Upper lobe of left lung (tissue), 4 donors: ENCODE measurements at regions not wholly inside any gene's neighbourhood (a gene's known extent, or its start where the extent isn't known, plus 50 kb on each side); places are given as distances from the start of the nearest gene placed in this dataset.

Experiments used
- EP300 ChIP-seq, 4 donors: sonication (generic); formaldehyde crosslinking; IDR thresholded peaks; one replicate each; pipeline ENCODE4 v1.5.1; 2017; ENCODE audit warnings: antibody characterized with exemption in 4 of 4, control low read depth in 2 of 4
- POLR2A ChIP-seq, 4 donors: fragments of 450-650 bp; IDR thresholded peaks; one replicate each; pipeline ENCODE4 v1.5.1; 2016 to 2017; ENCODE audit warnings: antibody characterized with exemption in 4 of 4, mild to moderate bottlenecking in 2 of 4
- POLR2AphosphoS5 ChIP-seq, 2 donors: sonication (generic); formaldehyde crosslinking; IDR thresholded peaks; one replicate each; pipeline ENCODE4 v1.5.1; 2017; ENCODE audit warnings: antibody characterized with exemption in 2 of 2
- TF ChIP-seq, protein P1 (sequence below), 6 experiments: fragments of 450-650 bp in 4 of 6; fragments of 200-600 bp in 2 of 6; sonication (generic) in 2 of 6; IDR thresholded peaks; one replicate each; pipeline ENCODE4 v1.5.1; 2016 to 2019; ENCODE audit warnings: antibody characterized with exemption in 6 of 6

DNA sequence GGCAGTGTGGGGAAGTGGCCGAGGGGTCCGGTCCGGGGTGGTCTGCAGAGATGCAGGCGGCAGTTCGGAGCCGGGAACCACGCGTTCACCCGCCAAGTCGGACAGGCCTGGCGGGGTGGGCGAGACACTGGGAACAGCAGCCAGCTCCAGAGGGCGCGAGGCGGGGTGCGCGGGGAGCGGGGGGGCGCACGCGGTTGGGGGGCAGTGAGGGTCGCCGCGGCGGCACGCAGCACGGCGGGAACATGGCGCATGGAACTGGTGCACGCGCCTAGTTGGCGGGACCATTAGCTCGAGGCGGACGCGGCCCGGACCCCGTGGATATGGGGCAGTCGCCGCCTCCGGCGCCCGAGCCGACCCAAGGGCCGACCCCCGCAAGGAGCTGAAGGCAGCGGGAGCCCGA lies 635.9 kb downstream of the ZNF37A start:
- TF ChIP-seq, protein P1, sequence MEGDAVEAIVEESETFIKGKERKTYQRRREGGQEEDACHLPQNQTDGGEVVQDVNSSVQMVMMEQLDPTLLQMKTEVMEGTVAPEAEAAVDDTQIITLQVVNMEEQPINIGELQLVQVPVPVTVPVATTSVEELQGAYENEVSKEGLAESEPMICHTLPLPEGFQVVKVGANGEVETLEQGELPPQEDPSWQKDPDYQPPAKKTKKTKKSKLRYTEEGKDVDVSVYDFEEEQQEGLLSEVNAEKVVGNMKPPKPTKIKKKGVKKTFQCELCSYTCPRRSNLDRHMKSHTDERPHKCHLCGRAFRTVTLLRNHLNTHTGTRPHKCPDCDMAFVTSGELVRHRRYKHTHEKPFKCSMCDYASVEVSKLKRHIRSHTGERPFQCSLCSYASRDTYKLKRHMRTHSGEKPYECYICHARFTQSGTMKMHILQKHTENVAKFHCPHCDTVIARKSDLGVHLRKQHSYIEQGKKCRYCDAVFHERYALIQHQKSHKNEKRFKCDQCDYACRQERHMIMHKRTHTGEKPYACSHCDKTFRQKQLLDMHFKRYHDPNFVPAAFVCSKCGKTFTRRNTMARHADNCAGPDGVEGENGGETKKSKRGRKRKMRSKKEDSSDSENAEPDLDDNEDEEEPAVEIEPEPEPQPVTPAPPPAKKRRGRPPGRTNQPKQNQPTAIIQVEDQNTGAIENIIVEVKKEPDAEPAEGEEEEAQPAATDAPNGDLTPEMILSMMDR (IDR thresholded peaks at IDR 0.05): no peak
- no peak for TF ChIP-seq POLR2AphosphoS5 (IDR thresholded peaks at IDR 0.05)
- no peak for TF ChIP-seq POLR2A (IDR thresholded peaks at IDR 0.05)
- no peak for TF ChIP-seq EP300 (IDR thresholded peaks at IDR 0.05)
